GM18867 (cell line): ENCODE measurements at regions not wholly inside any gene's neighbourhood (a gene's known extent, or its start where the extent isn't known, plus 50 kb on each side); places are given as distances from the start of the nearest gene placed in this dataset.
"Not testable (repeated sequence)": the region's sequence is repeated elsewhere in the genome, so short reads cannot be mapped to it uniquely, and the experiment has no call there.

Source experiments
- ATAC-seq: cut with Tn5 transposase; IDR thresholded peaks from one replicate; pipeline ENCODE4 v1.9.1; 2021; ENCODE audit warnings: mild to moderate bottlenecking, moderate library complexity; ENCODE audit not compliant: unreplicated experiment

DNA sequence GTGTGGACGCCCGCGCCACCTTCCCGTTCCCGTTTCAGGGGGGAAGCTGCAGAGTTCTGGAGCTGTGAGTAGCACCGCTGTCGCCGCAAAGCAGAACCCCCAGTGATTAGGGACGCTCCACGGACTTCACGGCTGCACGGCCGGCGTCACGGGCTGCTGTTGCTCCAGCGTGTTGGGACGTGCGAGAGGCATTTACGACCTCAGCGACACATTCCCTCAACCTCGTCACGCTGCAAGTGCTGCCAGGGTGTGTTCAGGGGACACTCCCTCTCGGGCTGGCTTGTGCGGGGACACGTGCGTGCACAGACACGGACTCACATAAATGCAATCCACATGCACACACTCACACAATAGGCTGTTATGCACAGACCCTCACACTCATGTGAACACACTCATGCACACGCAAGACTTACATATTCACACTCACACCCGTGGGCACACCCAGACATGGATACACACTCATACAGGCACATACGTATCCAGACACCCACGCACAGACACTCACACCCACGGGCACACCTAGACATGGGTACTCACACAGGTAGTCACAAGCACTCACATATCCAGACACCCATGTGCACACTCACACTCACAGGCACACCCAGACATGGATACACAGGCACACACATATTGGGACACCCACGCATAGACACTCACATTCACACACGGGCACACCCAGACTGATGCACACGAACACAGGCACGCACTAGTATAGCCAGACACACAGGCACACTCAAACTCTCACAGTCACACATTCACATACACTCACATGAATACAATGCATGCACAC is 198.0 kb upstream of the ZNF469 start:
- not testable (repeated sequence) for ATAC-seq

DNA sequence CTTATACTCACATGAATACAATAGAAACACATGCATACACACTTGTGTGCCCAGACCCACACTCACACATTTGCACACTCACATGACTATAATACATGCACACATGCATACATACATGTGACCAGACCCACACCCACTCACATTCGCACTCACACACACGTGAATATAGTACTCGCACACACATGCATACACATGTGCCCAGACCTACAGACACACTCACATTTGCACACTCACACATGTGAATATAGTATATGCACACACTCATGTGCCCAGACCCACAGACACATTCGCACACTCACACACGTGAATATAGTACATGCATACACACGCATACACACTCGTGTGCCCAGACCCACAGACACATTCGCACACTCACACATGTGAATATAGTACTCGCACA is 197.4 kb upstream of the ZNF469 start:
- ATAC-seq, result not testable (repeated sequence)

DNA sequence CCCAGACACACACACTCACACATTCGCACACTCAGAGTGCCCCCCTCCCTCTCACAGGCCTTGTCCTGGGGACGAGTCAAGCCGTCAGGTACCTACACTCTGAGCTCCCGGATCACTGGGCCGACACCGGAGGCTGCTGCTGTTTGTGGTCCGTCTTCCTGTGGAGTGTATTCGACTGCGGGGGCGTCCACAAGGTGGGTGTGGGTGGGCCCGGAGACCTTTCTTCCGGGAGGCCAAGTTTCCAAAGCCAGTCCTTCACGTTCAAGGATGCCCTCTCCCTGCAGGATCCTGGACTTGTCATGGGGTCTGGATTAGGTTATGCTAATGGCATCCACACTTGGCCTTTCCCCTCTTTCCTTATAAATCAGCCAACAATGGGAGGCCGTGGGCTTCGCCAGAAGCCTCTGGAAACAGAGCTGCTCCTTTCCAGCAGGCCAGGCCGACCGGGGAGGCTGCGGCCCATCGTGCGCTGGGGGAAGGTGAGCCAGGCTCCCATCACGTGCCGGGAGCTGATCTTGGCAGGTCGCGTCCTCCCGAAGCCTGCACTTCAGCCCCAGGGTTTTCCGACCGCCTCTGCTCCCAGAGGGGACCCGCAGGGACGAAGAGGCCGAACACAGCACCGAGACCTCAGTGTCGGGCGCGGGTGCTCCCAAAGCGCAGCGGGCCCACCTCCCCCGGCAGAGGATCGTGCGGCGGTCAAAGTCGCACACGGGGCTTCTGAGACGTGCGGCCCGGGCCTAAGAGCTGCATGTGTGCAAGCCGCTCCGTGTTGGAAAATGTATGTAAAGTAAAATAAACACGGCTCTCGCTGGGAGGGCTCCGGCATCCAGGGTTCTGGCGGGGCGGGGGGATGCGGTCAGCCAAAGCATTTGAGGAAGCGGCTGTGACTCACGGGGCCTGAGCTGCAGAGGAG is 196.5 kb upstream of the ZNF469 start:
- ATAC-seq, result not testable (repeated sequence)

DNA sequence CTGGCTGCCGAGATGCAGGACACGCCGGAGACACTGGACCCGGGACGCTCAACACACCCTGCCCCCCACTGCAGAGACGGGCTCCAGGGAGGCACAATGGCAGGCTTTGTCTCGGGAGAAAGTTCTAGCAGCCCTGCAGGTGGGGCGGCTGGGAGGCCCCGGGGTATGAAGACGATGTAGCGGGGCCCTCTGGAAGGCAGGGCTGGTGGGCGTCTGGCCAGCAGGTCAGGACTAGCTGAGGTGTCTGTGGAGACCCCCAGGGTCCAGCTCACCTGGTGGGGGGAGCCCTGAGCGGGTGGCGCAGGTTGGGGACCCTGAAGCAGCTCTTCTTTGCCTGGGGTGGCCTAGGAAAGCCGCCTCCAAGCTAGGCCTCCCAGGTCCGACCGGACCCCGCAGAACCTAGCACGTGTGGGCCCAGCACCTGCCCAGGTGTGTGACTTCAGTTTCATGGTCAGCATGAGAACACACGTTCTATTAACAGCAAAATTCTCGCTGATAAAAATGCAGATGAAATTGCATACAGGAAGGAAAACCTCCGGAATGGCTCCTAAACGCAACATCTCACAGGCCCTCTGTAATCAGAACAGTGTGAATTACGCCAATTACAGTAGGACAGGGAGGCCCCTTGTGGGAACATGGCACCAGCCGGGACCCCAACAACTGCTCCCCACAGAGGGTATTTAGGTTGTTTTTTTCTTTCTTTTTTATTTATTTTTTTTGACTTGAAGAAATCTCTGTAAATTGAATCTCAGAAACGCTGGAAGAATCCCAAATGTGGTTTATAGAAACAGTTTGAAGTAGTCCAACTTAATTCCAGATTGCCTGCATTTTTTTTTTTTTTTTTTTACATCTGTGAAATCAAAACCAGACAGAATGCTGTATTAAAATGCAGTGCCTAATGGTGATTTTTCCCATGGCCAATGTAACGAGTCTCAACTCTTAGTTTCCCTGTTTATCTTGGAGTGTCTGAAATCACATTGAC is 195.6 kb upstream of the ZNF469 start:
- ATAC-seq, result not testable (repeated sequence)

DNA sequence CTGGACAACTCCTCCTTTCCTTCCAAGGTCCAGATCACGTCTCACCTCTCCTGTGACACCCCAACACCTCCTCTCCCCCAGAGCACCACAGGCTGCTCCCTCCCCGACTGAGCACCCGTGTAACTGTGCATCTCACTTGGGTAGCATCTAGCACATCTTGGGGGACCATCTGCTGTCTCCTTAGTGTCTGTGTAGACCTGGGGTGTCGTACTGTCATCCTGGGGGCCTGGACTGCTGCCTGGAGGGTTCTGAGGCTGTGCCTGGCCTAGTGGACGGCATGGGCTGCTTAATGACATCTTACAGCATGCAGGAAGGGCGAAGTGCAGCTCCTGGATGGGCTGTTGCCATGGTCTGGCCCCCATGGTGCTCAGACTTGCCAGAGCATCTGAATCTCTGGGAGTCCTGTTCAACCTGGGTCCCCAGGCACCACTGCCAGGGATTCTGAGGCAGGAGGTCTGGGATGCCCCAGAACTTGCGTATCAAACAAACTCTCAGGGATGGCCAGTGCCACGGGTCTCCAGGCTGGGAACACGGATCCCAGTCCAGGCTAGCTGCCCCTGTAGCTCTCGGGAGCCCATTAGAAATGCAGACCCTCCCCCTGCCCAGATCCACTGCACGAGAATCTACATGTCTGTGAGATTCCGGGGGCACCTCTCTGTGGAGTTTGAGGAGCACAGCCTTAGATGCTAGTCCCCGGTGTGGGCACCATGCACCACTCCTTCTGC is 194.4 kb upstream of the ZNF469 start:
- not testable (repeated sequence) for ATAC-seq

DNA sequence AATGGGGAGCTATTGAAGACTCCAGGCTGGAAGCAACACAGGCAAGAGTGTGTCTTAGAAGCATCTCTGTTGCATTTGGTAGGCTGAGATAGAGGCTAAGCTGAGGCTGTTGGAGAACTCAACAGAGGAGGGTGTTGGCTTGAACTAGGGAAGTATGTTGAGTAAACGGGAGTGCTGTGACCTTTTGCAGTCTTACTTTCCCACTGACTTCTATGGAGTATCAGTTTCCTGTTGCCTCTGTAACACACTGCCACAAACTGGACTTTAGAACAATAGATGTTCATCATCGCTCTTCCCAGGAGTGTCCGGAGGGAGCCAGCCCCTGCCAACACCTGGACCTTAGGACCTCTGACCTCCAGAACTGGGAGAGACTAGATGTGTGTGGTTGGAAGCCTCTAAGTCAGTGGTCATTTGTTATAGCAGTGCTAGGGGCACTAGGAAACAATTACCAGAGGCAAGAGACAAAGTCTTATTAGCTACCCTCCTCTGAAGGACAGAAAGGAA is 192.1 kb upstream of the ZNF469 start:
- not testable (repeated sequence) for ATAC-seq

DNA sequence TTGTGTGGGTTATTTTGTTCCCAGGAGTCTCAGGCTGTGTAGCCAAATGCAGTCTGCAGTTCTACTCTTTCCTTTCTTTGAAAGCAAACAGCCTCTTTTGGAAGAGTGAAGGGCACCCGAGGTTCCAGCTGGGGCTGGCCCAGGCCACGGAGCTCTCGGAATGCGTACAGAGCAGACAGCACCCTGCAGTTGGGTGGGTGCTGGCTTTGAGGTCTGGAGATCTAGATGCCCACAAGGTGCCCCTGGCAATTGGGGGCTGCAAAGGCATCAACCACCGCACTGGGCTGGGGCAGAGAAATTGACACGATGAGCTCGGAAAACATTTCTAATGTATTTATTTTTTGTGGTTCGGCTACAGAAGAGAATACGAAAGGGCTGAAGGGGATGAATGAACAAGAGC is 191.6 kb upstream of the ZNF469 start:
- ATAC-seq, result not testable (repeated sequence)

DNA sequence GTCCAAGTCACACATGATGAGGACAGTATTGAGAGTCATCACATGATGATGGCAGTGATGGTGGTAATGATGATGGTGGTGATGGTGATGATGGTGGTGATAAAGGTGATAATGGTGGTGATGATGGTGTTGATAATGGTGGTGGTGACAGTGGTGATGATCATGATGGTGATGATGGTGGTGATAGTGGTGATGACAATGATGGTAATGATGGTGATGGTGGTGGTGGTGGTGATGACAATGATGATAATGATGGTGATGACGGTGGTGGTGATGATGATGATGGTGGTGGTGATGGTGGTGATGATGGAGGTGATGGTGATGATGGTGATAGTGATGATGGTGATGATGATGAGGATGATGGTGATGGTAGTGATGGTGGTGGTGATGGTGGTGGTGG is 190.2 kb upstream of the ZNF469 start:
- ATAC-seq, result no peak

DNA sequence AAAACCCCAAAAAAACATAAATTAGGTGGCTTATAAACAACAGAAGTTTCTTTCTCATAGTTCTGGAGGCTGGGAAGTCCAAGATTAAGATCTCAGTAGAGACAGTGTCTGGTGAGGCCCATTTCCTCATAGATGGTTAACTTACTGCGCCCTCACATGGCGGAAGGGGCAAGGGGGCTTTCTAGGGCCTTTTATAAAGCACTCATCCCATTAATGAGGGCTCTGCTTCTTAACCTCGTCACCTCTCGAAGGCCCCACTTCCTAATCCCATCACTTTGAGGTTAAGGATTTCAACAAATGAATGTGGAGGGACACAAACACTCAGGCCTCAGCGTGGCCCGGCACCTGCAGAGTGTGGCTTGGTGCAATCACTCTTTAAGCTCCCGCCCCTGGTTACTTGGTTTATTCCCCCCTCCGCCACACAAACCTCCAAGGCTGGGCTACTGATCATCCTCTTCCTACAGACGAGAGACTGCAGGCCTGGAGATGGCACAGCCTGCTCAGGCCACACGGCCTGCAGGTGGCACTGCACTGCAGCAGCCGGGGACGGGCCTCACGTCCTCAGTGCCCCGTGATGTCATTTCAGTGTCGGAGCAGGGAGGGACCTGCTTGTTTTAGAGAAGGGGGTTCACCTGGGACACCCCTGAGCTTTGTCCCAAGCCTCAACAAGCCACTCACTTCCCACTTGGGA is 188.9 kb upstream of the ZNF469 start:
- ATAC-seq, result not testable (repeated sequence)

DNA sequence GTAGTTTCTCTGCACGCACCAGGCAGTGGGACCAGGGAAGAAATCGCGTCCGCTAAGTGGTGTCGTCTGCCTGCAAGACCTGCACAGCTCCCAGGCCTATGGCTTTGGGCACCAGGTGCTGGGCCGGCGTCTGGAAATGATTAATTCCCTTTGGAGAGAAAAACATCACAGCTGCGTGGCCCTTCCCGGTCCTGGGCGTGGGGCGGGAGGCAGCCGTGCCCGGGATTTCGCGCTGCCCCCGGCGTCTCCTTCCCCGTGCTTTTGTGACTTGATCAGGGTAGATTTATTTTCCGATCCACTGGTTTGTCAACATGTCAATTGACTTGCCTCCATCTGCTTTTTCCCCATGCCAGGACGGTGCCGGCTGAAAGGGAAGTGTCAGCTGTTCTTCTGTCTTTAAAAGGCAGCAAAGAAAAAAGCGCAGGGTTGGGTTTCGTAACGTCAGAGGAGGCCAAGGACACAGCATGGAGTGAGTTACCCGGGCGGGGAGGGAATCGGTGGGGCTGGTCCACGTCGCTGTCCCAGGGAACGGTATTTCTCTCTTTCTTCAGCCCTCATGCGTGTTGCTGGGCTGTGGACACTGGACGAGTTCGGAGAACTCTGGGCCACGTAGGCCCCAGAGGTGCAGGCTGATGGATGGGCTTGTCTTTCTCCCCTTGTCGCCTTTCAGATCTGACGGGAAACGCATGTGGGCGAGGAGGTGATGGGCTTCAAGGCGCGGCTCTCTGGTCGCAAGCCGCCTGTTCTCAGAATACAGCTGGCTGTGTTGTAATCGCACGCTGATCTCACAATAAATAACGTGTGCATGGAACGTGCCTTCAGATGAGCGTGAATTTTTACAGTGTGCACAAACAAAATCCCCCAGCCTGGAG is 188.1 kb upstream of the ZNF469 start:
- no peak for ATAC-seq

DNA sequence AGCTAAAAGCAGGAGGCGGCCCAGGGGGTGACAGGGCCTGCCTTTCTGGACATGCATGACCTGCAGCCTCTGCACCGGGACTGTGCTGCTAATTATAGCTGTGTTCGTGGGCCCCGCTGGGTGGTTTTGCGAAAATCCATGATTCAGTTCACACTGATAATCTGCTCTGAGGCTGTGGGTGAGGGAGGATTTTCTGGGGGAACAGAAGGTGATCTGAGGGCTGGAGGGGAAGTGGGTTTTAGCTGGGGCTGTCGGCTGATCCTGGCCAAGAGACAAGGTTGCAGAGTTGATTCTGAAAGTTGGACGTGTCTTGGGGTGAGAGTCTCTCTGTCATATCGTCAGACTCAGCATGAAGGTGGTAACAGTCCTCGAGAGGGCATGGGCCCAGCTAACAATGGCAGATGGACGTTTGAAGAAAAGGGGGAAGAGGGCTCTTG is 187.5 kb upstream of the ZNF469 start:
- no peak for ATAC-seq

DNA sequence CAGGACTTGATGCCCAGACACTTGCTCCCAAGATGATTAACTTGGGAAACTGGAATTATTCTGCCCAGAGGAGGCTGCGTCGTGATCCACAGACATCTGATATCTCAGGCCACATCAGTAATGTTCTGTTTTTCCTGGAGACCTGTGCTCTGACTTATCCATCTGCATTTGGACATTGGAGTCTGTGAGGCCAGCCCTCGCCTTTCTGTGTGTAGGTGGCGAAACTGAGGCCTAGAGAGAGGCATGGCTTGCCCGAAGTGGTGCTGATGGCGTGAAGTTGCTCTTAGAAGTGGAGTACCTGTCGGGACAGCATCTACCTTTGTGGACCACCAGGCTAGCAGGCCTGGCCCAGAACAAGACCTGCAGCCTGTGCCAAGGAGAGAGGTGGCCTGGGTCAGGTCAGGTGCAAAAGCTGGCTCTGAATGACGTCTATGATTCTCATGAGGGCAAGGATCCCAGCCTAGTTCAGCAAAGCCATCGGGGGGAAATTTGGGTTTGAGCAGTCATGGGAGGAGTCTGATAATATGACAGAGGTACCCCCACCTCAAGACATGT is 186.8 kb upstream of the ZNF469 start:
- ATAC-seq, result no peak

DNA sequence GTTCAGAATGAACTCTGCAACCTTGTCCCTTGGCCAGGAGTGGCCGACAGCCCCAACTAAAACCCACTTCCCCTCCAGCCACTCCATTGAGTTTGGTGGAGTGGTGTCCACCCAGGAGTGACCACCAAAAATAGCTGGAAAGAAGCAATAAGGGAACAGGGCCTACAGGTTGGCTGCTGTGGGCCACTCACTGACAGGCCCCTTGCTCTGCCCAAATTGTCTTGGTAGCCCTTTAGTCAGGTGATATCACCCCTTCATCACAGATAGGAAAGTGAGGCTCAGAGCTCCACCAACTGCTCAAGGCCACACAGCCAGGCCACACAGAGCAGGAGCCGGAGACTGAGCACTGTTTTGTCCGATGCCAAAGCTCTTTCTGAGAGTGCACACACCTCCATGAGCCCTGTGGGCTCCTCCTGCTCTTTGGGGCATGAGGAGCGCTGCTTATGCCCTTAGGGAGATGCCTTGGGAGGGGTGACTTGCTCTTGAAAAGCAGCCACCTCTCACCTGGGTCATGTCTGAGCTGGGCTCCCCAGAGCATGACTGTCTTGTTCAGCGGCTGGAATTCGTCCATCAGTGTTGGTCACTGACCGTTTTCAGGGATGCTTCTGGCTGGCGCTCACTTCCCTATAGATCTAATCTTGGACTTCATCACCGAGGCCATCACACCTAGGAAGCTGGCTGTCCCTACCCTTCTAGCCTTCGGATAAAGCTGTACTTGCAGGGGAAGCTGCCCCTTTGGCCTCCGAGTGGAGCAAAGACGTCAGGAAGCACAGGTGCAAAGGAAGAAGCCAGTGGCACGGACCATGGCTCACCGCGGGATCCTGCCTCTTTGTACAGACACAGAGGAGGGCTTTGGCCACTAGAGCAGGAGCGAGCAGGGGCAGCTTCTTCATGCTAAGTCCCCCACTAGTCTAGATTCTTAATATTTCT is 186.0 kb upstream of the ZNF469 start:
- no peak for ATAC-seq

DNA sequence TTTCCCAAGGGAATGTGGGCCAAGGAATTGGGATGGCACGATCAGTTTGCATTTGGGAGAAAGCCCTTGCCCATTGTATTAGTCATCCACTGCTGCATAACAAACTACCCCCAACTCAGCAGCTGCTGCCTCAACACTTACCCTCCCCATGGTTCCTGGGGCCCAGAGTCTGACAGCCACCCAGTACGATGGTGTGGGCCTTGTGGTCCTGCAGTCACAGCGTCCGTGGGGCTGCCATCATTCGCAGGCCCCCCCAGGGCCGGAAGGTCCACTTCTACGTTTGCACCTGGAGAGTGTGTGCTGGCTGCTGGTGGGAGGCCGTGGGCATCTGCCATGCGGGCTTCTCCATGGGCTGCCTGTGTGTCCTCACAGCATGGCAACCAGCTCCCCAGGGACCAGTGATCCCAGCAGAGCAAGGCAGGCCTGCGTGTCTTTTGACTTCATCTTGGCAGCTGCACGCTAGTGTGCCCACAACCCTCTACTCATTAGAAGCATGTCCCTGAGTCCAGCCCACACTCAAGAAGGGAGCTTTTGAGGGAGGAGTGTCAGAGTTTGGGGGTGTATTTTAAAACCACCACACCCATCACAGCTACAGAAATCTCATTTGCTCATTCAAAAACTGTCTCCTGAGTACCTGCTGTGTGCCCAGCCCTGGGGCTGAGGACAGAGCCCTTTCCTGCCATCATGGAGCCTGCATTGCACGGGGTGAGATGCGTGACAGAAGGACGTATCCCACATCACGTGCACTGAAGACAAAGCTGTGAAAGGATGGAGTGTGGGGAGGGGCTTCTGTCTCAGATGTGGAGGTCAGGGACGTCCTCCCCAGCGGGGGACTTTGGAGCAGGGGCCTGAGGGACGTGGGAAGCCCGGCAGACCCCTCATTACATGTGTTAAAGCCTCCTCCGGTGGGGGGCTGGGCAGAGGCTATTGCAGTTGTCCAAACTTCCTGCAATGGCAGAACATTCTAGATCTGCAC is 185.0 kb upstream of the ZNF469 start:
- ATAC-seq, result no peak

DNA sequence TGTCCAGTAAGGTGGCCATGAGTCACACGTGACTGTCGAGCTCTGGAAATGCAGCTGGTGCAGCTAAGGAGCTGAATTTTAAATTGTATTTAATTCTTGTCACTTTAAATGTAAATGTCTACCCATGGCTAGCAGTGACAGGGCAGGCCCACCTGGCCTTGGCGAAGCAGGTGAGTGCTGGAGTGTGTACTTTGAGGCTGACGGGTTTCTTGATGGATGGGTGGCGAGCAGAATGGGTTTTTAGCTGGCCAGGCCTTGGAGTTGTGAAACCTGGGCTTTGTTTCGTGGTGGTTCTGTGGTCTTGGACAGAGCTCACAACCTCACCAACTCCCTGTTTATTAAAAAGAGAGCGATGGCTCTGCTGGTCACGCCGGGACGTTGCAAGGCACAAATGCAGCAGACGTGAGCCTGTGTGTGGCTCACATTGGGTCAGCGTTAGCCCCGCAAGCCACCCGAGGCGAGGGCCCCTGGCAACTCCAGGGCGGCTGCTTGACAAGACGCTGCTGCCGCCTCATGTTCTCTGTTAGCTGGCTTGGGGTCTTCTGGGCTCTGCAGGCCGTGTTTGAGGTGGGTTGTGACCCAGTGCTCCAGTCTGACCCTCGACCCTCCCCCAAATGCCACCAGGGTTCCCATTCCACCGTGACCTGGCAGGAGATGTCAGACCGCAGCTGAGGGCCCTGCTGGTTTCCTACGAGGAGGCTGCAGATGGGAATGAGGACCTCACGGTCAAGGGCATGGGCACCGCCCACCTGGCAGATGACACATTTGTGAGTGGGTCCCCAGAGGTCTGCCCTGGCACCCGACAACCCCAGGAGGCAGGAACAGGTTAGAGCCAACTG is 184.1 kb upstream of the ZNF469 start:
- ATAC-seq, result not testable (repeated sequence)
